ENCODE measurements at regions not wholly inside any gene's neighbourhood (a gene's known extent, or its start where the extent isn't known, plus 50 kb on each side); places are given as distances from the start of the nearest gene placed in this dataset.

DNA sequence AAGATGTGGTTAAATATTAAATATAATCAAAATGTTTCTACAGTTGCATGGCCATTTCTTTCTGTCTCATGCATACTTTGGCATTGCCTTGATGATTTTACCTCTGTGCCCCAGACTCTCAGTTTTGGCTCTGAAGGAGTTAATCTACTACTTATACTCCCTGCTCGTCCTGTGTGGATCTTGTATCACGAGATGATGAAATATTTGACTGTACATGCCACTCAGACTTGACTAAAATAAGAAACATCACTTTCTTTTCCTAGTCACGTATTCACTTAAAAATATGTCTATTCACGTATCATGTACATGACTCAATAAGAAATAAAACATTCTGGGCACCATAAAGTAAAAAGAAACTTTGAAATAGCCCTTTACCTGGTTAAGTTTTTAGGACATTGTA lies 397.7 kb downstream of the RFPL4B start:
- no peak for DNase-seq

DNA sequence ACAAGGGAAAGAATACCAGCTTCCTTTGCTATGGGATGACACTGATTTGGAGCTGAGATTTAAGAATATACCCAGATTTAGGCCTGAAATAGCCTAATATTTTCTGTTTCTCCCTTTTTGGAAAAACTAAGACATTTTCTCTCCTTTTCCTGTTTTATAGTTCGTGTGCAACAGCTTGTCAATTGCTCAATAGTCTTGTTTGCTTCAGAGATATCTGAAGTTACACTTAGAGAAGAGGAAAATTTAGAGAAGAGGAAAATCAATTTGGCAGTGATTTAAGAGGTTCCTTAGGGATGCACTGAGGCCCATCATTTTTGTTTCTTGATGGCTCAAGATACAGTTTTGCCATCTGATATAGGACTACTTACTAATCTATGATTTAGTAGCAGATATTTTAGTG lies 398.6 kb downstream of the RFPL4B start:
- no peak for DNase-seq

DNA sequence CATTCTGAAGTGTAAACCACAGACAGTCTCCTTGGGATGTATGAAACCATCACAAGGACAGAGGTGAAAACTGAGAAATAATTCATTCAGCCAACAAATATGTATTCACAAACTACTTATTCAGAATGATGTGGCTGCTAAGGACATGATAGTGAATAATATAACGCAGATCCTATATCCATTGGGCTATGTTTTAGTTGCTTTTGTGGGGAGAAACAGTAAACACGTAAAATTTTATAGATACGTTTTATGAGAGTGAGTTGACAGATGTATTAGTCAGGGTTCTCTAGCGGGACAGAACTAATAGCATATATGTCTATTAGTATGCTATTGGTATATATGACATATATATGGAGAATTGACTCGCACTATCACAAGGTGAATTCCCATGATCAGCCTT lies 402.5 kb downstream of the RFPL4B start:
- no peak for DNase-seq

DNA sequence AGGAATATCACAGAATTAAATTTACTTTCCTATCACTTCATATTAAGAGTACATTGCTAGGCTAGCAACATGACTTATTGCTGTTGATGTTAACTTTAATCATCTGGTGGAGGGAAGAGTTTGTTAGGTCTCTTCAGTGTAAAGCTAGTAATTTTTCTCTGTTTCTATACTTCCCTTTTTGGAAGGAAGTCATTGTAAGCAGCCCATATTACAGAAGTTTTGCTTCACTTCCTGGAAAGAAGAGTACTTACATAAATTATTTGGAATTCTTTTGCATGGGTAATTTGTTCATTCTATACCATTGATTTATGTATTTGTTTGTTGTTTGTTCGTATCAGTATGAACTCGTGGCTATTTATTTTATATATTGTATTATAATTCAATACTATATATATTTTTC lies 405.2 kb downstream of the RFPL4B start:
- no peak for DNase-seq

DNA sequence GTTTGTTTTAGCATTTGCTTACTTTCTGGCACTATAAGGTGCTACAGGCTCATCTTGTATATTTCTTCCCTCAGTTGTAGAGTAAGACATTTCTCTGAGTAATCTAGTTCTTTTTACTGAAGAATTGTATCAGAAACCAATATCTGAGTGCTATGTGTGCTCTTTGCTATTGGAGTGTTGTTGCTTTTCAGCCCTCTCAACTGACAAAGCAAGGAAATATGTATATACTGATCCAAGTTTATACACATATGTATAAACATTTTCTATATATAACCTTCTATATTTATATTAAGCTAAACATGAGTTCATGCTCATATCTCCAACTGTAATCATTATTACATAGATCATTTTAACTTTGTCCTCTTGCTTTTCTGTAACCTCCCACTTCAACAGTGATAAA lies 405.7 kb downstream of the RFPL4B start:
- no peak for DNase-seq

DNA sequence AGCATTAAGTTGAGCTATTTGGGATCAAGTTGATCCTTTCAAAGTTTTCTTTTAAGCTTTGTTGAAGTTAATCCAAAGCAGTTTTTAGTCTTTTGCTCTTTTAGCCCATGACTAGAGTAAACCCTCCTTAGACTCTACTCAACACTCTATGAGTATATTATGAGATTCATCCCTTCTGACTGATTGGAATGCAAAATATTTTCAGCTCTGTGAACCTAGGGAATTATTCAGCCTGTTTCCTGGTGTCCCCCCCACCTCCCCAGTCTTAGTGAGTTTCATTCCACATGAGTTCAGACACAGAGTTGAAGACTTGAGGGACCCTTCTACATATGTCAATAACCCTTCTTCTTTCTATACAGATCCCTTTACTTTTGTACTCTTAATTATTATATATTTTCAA lies 413.7 kb downstream of the RFPL4B start:
- DNase-seq, result no peak

DNA sequence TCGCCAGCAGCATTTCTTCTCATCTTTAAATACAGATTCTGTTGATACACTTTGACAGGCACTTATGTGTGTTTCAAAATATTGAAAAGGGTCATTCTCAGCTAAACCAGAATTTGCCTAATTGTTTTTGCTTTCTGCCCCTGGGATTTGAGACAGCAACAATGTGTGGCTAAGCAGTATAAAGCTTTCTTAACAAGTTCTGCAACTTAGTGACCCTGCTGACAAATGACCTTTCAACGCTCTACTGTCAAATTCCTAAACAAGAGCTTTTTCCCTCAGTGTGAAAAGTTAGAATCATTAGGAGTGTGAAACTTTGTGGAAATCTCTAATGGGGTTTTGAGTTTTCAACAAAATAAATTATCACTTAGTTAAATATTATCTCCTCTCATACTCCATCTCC lies 414.6 kb downstream of the RFPL4B start:
- no peak for DNase-seq

DNA sequence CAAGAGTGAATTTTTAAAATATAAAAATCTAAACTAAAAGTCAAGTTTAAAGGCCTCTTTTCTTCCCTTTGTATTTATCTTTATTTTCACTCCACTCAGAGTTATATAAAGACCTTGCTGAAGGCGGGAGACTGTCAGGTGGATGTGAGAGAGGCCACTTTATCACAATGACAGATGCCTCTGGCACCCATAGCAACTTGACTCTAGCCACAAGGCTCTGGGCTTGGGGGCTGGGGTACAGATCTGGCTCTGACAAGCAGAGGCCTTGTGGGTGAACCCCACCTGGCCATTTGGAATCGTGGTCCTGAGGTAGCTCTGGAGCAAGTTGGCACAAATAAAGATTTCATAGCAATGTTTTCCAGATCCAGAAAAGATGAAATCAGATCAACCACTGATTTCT lies 417.2 kb downstream of the RFPL4B start:
- DNase-seq, result no peak

DNA sequence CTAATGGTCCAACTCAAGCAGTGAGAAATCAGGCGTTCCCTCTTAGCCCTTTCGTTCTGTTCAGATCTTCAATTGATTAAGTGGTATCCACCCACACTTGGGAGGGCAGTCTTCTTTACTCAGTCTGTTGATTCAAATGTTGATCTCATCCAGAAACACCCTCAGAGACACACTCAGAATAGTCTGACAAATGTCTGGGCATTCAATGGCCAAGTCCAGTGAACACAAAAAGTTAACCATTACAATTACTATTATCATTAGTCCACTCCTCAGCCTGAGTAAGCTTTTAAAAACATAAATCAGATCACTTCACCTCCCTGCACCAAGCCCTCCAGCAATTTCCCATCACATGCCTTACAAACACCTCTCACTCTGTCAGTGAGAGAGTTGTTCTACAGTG lies 423.2 kb downstream of the RFPL4B start:
- DNase-seq, result no peak

DNA sequence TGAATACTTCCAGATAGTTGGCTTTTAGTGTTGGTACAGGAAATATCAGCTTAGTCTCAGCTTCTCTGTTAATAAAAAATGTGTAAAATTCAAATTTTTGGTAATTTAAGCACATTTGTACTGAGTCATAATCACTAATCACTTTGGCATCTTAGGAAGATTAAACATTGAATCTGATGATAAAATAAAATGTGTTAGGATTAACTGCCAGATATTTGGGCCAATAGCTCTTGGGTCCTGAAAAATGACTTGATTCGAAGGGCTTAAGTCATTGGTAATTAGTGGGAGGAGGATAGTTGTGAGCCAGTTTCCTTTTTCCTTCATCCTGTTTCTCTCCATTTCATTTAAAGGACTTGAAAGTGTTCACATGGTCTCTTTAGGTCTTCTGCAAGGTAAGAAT lies 426.1 kb downstream of the RFPL4B start:
- DNase-seq, result no peak

DNA sequence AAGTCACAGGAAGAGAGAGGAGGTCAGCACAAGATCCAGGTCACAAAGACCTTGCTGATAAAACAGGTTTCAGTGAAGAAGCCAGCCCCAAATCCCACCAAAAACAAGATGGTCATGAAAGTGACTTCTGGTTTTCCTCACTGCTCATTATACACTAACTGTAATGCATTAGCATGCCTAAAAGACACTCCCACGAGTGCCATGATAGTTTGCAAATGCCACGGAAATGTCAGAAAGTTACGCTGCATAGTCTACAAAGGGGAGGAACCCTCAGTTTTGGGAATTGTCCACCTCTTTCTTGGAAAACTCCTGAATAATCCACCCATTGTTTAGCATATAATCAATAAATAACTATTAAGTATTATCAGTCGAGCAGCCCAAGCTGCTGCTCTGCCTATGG lies 427.2 kb downstream of the RFPL4B start:
- no peak for DNase-seq

DNA sequence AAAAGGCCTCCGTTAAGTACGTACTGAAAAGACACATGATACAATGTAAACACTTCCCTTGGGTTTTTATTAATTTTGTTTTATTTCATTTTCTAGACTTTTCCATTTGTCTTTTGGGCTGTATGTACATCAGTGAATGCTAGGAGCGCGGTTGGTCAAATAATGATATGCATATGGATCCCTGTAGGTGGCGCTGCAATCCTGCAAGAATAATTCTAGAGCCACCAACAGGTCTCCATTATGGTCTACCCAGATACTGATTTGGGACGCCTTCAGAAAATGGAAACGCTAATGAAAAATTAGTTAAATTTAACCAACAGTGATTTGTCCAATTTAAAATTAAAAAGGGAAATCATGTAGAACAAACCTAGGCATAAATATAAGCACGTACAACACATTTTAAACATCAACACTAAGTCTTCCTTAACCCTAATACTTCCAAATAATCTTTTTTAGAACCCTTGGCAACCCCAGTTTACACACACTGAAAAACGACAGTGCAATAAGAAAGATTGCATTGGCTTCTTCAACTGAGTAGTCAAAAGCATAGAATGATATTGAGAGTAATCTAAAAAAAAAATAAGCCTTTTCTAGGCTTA lies 433.5 kb downstream of the RFPL4B start:
- peak; percentile 47 for DNase-seq

DNA sequence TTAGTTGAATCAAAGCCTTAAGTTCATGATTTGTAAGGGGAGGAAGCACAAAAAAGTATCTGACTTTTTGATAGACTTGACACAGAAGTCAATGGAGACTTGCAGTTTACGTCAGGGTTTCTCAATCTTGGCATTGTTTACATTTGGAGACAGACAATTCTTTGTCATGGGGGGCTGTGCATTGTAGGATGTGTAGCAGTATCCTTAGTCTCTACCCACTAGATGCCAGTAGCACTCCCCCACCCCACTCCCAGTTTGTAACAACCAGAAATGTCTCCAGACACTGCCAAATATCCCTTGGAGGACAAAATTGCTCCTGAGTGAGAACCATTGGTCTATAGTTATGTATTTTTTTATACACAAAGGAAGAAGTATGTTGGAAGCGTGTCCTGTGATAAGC lies 434.1 kb downstream of the RFPL4B start:
- DNase-seq, result no peak

DNA sequence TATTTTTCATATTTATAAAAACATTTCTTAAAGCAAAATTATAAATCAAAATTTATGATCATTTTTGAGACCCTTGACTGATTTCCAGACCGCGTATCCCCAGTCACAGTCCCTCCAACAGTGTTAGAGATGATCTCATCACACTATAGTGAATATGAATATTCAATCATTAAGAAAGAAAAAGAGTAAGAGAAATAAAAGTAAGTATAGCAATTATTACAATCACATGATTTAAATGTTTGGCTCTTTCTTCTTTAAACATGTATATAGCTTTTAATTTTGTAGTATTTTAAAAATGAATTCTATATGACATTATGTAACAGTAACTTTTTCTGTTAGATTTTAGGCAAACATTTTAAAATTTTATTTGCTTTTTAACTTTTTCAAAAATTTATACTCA lies 438.3 kb downstream of the RFPL4B start:
- DNase-seq, result no peak

DNA sequence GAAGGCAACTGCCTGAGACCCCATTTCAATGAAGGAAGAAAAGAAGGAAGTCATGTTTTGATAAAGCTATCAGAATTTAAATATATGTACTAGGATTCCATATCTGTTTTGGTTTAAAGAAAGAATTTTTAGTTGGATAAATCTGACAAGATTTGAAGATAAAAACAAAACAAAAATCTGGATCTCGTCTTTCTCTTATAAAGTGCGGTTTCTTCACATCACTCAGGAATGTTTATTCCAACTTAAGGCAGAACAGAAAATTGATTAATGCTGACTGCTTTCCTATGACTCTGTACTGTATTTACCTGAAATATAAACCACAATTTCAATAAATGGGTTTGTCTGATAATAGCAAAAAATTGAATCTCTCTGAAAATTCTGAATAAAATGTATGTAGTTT lies 439.7 kb downstream of the RFPL4B start:
- no peak for DNase-seq

DNA sequence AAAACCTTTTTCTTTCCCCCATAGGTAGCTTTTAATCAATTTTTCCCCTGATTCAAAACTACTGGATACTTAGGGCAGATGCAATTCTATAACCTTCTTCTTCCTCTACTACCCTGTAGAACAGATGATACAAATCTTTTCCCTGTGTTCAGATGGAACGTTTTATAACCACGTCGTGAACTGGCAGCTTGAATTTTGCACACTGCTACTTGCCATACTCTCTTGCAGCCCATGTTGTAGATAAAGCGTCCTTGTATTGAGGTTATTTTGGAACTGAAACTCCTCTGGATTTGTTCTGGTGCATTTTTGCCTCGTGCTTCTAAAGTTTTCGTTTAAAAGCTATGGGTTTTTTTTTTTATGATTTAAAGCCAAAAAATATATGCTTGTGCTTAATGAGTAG lies 440.2 kb downstream of the RFPL4B start:
- no peak for DNase-seq

DNA sequence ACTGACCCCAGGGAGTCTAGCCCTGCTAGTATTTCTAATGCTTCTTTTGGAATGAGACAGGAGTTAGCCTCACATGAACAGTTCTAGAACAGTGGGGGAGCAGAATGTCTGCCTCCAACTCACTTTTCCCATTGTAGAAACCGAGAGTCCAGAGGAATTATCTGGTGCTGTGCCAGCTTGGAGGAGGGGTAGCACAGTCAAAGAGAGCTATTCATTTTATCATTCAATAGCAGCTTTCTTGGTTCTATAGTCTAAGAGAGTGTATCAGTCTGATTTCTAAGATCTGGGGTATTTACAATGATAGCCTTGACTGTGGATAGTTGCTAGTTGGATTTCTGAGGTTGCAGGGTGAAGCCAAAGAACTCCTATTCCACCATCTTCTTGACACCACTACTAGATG lies 448.2 kb downstream of the RFPL4B start:
- DNase-seq, result no peak

DNA sequence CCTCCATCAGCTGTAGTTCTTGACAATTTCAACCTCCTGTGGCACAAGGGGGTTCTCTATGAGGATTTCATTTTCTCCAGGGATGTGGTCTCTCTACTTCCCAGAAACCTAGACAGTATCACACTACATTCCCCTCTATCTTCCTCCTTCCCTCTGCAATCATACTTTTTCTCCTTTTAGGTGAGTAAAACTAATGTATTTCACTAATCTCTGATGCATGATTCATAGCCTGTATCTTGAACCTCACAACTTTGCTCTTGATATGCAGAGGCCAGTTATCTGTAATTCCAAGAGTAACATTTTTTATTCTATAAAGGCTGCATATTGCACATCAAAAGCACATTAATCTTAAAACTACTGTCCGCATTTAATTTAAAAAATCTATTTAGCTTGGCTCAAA lies 449.6 kb downstream of the RFPL4B start:
- no peak for DNase-seq

DNA sequence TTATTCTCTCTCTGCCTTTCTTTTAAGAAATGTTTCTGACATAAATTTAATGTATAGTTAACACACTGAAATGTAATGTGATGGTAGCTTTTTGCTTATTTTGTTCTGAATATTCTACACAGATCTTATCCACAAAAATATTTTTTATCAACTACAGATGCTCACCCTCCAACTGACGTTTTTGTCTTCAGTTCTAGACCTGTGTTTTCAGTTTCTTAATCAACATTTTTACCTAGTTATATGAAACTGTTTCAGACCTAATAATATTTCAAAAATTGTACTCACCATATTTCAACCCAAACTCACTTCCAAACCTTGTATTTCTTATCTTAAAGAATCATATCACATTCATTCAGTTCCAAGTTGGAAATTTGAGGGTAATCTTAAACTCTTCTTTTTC lies 452.8 kb downstream of the RFPL4B start:
- DNase-seq, result no peak

DNA sequence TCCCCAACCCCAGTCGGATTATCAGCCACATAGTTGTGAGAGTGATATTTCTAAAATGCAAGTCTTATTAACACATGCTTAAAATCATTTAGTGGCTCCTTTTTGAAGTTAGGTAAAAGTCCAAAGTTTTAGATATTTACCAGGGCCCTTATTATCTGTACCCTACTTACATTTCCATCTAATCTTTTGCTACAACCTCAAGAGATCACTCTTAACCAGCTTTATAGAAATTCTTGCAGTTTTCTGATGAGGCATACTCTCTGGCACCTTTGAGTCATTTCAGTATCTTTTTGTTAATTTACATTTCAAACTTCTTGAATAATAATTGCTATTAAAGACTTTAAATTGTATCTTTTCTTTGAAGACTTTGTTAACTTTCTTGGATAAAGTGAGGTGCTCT lies 453.3 kb downstream of the RFPL4B start:
- DNase-seq, result no peak

DNA sequence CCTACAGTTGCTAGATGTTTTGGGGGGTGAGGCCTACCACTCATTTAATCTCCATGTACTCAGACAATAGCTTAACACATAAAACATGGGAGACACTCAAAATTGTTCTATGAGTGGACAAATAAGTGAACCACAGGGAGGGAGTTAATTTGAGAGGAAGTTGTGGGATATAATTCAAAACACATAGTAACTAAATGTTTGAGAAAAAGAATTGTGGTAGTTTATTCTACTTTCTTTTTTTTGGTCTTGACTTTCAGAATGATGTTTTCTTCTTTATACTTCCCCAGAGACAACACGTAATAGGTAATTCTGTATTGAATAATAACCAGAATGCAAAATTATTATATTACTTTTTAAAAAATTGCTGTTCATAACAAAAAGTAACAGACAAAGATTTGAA lies 453.8 kb downstream of the RFPL4B start:
- DNase-seq, result no peak

DNA sequence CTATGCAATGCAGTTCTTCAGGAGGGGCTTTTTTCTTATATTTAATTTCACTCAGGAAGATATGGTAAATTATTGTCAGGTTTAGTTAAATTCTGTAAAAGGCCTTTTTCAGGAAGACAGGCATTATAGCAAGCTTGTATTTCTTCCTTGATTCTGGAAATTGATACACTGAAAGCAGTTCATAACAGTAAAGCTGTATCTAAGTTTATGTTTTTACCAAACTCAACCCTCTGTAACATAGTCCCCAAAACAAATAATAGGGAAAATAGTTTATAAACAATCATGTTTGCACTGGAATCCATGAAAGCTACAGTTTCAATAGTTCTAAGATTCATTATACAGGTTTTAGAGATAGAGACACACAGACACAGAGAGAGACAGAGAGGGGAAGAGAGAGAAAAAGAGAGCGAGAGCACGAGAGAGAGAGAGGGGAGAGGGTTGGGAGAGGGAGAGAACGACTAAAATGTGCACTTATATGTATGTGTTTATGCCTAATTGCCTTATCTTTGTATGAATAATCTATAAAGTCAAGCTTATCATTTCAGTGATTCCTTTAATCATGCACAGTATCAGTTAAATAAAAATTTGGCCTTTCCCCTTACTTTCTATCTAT lies 454.4 kb downstream of the RFPL4B start:
- DNase-seq, result no peak

DNA sequence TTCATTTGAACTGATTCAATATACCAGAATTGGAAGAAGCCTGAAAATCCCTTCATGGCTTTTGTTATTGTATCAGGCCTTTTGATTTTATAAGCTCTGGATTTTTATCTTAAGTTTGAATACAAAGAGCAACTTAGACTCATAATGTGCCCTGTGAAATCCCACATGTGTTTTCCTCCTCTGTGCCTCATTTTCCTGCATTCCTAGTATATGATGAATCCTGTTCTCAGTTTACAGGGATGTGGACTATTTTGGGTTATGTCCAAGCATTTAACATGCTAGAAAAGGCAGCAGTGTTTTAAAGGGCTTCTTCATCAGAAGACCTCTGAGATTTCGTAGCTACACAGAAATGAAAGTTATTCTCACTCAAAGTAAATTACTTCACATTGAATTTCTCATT lies 455.0 kb downstream of the RFPL4B start:
- no peak for DNase-seq

DNA sequence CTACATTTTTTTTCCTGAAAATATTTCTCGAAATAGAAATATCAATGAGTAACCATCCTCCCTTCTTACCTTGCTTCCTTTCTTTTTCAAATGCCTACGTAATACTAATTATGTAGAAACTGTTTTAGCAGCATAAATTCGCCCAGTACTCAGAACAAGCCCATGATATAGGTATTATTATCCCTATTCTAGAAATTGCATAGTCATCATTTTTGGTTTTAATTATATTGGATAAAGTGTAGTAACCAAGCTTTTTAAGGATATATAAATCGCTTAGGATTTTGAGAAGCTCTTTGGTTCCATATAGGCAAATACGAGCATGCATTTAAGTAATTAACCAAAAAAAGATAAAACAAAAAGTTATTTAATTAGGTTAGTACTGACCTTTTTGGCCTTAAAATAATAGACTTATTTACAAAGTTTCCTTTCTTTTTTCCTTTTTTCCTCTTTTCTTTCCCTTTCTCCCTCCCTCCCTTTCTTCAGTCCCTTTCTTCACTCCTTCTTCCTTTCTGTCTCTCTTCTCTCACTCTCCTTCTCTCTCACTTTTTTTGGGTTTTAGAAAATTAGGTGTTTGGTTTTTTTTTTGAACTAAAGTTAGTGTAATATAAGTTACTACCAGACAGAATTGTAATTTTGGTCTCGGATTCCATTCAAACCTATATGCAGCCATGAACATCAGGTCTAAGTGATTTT lies 457.7 kb downstream of the RFPL4B start:
- DNase-seq, result no peak
